ENCODE measurements at regions not wholly inside any gene's neighbourhood (a gene's known extent, or its start where the extent isn't known, plus 50 kb on each side); places are given as distances from the start of the nearest gene placed in this dataset.
A peak's percentile ranks its signal among the peaks of the same experiment; 100 is the strongest.
"Not testable (repeated sequence)": the region's sequence is repeated elsewhere in the genome, so short reads cannot be mapped to it uniquely, and the experiment has no call there.

- H3K4me3 Mint-ChIP-seq: no peak overlapping the region
- no peak overlapping the region for H3K23ac ChIP-seq (ENCODE audit: insufficient read length, low read depth, low read length)
- H2BK12ac ChIP-seq (ENCODE audit: insufficient read length, low read depth, low read length): no peak overlapping the region
- H3K79me2 ChIP-seq (ENCODE audit: insufficient read depth, low read length): no peaks in the 10 kb centered on the region
- no peak overlapping the region for H3K18ac ChIP-seq (ENCODE audit: insufficient read length, low read depth, low read length)
- no peaks in the 10 kb centered on the region for H3K27me3 ChIP-seq (ENCODE audit: insufficient read depth, low read length)
- no peak overlapping the region for H2BK20ac ChIP-seq (ENCODE audit: low read depth, low read length, poor library complexity, severe bottlenecking)
- no peak overlapping the region for H2AFZ ChIP-seq (ENCODE audit: low read length)
- no peaks in the 10 kb centered on the region; a peak in 2 of 5 replicates for H3K9me3 Mint-ChIP-seq
- no peaks in the 10 kb centered on the region; the same call in 1 of the 2 replicates for H3K4me1 ChIP-seq (ENCODE audit: insufficient read depth, low read length)
- H3K56ac ChIP-seq (ENCODE audit: insufficient read length, low read depth, low read length): no peak overlapping the region
- no peak overlapping the region for H3T11ph ChIP-seq (ENCODE audit: low read length)
- H3K4ac ChIP-seq (ENCODE audit: low read depth, low read length): no peak overlapping the region
- H2BK15ac ChIP-seq (ENCODE audit: low read depth, low read length): no peak overlapping the region
- H2AK5ac ChIP-seq (ENCODE audit: insufficient read length, low read length): no peak overlapping the region
- no peak overlapping the region for H4K8ac ChIP-seq (replicated peaks; ENCODE audit: insufficient read length, low read depth, low read length)
- peak overlapping the region in 2 of 3 experiments; percentile 18 to 47; a peak in 1 of 7 replicates for H3K27ac Mint-ChIP-seq
- H3K23me2 ChIP-seq (ENCODE audit: insufficient read length, low read depth, low read length, poor library complexity, severe bottlenecking): no peaks in the 10 kb centered on the region
- H4K91ac ChIP-seq (ENCODE audit: insufficient read length, low read depth, low read length): no peak overlapping the region
- DNase-seq: no peak
- H3K14ac ChIP-seq (ENCODE audit: insufficient read depth, low read length): no peak overlapping the region
- H3K36me3 Mint-ChIP-seq (ENCODE audit: insufficient read depth in 1 of 3, low read depth in 3 of 3): peaks cover 0 to 7% (median 0%) of the 10 kb centered on the region in 3 experiments; a peak in 1 of 7 replicates
- H4K20me1 ChIP-seq (ENCODE audit: control insufficient read depth, insufficient read depth, insufficient read length): no peaks in the 10 kb centered on the region
- peaks cover 15 to 18% of the 10 kb centered on the region in 2 experiments for H3K4me1 Mint-ChIP-seq
- WGBS (ENCODE audit: extremely low coverage, insufficient read length, low lambda C conversion rate): no CpG with 5 or more reads among the region's 7 CpGs
- no peaks in the 10 kb centered on the region for H3K79me1 ChIP-seq (ENCODE audit: insufficient read depth, low read depth, low read length, poor library complexity, severe bottlenecking)
- H3K9ac ChIP-seq (ENCODE audit: extremely low read depth, insufficient read length, low read length): no peak overlapping the region
- no peak overlapping the region for H2BK120ac ChIP-seq (ENCODE audit: low read depth, low read length, poor library complexity, severe bottlenecking)
- no peak overlapping the region for H4K5ac ChIP-seq (ENCODE audit: insufficient read length, low read depth, low read length)
- H2BK5ac ChIP-seq (ENCODE audit: insufficient read length, low read length): no peak overlapping the region
- H3K9me3 ChIP-seq (ENCODE audit: control insufficient read depth, low read depth, low read length): no peaks in the 10 kb centered on the region
- H3K27me3 Mint-ChIP-seq (ENCODE audit: low read depth): no peaks in the 10 kb centered on the region
- no peak for TF ChIP-seq CTCF (conservative IDR thresholded peaks at IDR 0.05)
- no peak overlapping the region for H3K4me2 ChIP-seq (ENCODE audit: insufficient read depth, insufficient read length, low read length)
- H3K27ac ChIP-seq (ENCODE audit: insufficient read length, low read depth, low read length): no peak overlapping the region
Measured at GRCh38 chr5:56402266-56403220, 169.4 kb upstream of the ANKRD55 start.

GRCh38 chr5:56397796-56398195 lies 164.7 kb upstream of the ANKRD55 start:
- not testable (repeated sequence) for H3K4me3 Mint-ChIP-seq; H3K9ac ChIP-seq (ENCODE audit: extremely low read depth, insufficient read length, low read length); H4K5ac ChIP-seq (ENCODE audit: insufficient read length, low read depth, low read length); H2AK5ac ChIP-seq (ENCODE audit: insufficient read length, low read length); H3K23me2 ChIP-seq (ENCODE audit: insufficient read length, low read depth, low read length, poor library complexity, severe bottlenecking); H2BK15ac ChIP-seq (ENCODE audit: low read depth, low read length); H3K4me1 ChIP-seq (ENCODE audit: insufficient read depth, low read length); H2BK20ac ChIP-seq (ENCODE audit: low read depth, low read length, poor library complexity, severe bottlenecking); H3K9me3 ChIP-seq (ENCODE audit: control insufficient read depth, low read depth, low read length); H3K4ac ChIP-seq (ENCODE audit: low read depth, low read length); H3K23ac ChIP-seq (ENCODE audit: insufficient read length, low read depth, low read length); H3K27ac Mint-ChIP-seq; H3K27me3 ChIP-seq (ENCODE audit: insufficient read depth, low read length); H3K27me3 Mint-ChIP-seq (ENCODE audit: low read depth); H4K91ac ChIP-seq (ENCODE audit: insufficient read length, low read depth, low read length); H3T11ph ChIP-seq (ENCODE audit: low read length); H3K79me1 ChIP-seq (ENCODE audit: insufficient read depth, low read depth, low read length, poor library complexity, severe bottlenecking); H2BK5ac ChIP-seq (ENCODE audit: insufficient read length, low read length); H2BK120ac ChIP-seq (ENCODE audit: low read depth, low read length, poor library complexity, severe bottlenecking); H2BK12ac ChIP-seq (ENCODE audit: insufficient read length, low read depth, low read length); H3K56ac ChIP-seq (ENCODE audit: insufficient read length, low read depth, low read length); H4K20me1 ChIP-seq (ENCODE audit: control insufficient read depth, insufficient read depth, insufficient read length); H3K79me2 ChIP-seq (ENCODE audit: insufficient read depth, low read length); H3K14ac ChIP-seq (ENCODE audit: insufficient read depth, low read length); H3K18ac ChIP-seq (ENCODE audit: insufficient read length, low read depth, low read length); H4K8ac ChIP-seq (replicated peaks; ENCODE audit: insufficient read length, low read depth, low read length); H2AFZ ChIP-seq (ENCODE audit: low read length); DNase-seq; H3K27ac ChIP-seq (ENCODE audit: insufficient read length, low read depth, low read length); H3K4me2 ChIP-seq (ENCODE audit: insufficient read depth, insufficient read length, low read length)
- WGBS (ENCODE audit: extremely low coverage, insufficient read length, low lambda C conversion rate): no CpG with 5 or more reads among the region's 24 CpGs
- H3K9me3 Mint-ChIP-seq: peaks cover 30 to 34% of the 10 kb centered on the region in 2 experiments
- peaks cover 10% of the 10 kb centered on the region in 2 experiments for H3K4me1 Mint-ChIP-seq
- H3K36me3 Mint-ChIP-seq (ENCODE audit: insufficient read depth in 1 of 3, low read depth in 3 of 3): peaks cover 5 to 26% (median 13%) of the 10 kb centered on the region in 3 experiments; a peak in 6 of 7 replicates

Measured in H9 (cell line).